HG02763 (cell line): ENCODE measurements at regions not wholly inside any gene's neighbourhood (a gene's known extent, or its start where the extent isn't known, plus 50 kb on each side); places are given as distances from the start of the nearest gene placed in this dataset.

Experiments used
- ATAC-seq: cut with Tn5 transposase; IDR thresholded peaks from one replicate; pipeline ENCODE4 v1.9.1; 2021; ENCODE audit warnings: mild to moderate bottlenecking, moderate library complexity; ENCODE audit not compliant: unreplicated experiment

- ATAC-seq: no peak
Measured at GRCh38 chrX:96615448-96615847, 69.2 kb upstream of the DIAPH2 start.

- no peak for ATAC-seq
Measured at GRCh38 chrX:96619588-96619987, 65.1 kb upstream of the DIAPH2 start.

GRCh38 chrX:96621811-96622210 is 62.8 kb upstream of the DIAPH2 start:
- ATAC-seq: no peak
